Ishikawa (cell line): ENCODE measurements at regions not wholly inside any gene's neighbourhood (a gene's known extent, or its start where the extent isn't known, plus 50 kb on each side); places are given as distances from the start of the nearest gene placed in this dataset.

Source experiments
- CEBPB ChIP-seq: IDR thresholded peaks from 2 replicates; pipeline ENCODE4 v1.6.1; 2012
- EP300 ChIP-seq: IDR thresholded peaks from 2 replicates; pipeline ENCODE4 v1.6.1; 2012; ENCODE audit warnings: borderline replicate concordance
- FOXM1 ChIP-seq: IDR thresholded peaks from 2 replicates; pipeline ENCODE4 v1.6.1; 2012; ENCODE audit warnings: low read depth, borderline replicate concordance
- RAD21 ChIP-seq: IDR thresholded peaks from 2 replicates; pipeline ENCODE4 v1.6.1; 2012; ENCODE audit warnings: low read depth
- TAF1 ChIP-seq: IDR thresholded peaks from 2 replicates; pipeline ENCODE4 v1.6.1; 2012; ENCODE audit warnings: low read depth, mild to moderate bottlenecking
- TCF12 ChIP-seq: IDR thresholded peaks from 2 replicates; pipeline ENCODE4 v1.6.1; 2012; ENCODE audit warnings: low read depth
- TEAD4 ChIP-seq: IDR thresholded peaks from 2 replicates; pipeline ENCODE4 v1.6.1; 2012
- YY1 ChIP-seq: IDR thresholded peaks from 2 replicates; pipeline ENCODE4 v1.6.1; 2012; ENCODE audit warnings: low read depth
- TF ChIP-seq, protein P1 (sequence below): IDR thresholded peaks from 2 replicates; pipeline ENCODE4 v1.6.1; 2012; ENCODE audit warnings: low read depth, mild to moderate bottlenecking
- TF ChIP-seq, protein P2 (sequence below): IDR thresholded peaks from 2 replicates; pipeline ENCODE4 v1.6.1; 2012

GRCh38 chr13:76455960-76456359 lies 430.2 kb downstream of the KCTD12 start:
- TF ChIP-seq, protein P1, sequence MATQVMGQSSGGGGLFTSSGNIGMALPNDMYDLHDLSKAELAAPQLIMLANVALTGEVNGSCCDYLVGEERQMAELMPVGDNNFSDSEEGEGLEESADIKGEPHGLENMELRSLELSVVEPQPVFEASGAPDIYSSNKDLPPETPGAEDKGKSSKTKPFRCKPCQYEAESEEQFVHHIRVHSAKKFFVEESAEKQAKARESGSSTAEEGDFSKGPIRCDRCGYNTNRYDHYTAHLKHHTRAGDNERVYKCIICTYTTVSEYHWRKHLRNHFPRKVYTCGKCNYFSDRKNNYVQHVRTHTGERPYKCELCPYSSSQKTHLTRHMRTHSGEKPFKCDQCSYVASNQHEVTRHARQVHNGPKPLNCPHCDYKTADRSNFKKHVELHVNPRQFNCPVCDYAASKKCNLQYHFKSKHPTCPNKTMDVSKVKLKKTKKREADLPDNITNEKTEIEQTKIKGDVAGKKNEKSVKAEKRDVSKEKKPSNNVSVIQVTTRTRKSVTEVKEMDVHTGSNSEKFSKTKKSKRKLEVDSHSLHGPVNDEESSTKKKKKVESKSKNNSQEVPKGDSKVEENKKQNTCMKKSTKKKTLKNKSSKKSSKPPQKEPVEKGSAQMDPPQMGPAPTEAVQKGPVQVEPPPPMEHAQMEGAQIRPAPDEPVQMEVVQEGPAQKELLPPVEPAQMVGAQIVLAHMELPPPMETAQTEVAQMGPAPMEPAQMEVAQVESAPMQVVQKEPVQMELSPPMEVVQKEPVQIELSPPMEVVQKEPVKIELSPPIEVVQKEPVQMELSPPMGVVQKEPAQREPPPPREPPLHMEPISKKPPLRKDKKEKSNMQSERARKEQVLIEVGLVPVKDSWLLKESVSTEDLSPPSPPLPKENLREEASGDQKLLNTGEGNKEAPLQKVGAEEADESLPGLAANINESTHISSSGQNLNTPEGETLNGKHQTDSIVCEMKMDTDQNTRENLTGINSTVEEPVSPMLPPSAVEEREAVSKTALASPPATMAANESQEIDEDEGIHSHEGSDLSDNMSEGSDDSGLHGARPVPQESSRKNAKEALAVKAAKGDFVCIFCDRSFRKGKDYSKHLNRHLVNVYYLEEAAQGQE: no peak
- no peak for TF ChIP-seq EP300
- no peak for TF ChIP-seq CEBPB
- TF ChIP-seq TAF1: no peak
- TF ChIP-seq FOXM1: no peak
- no peak for TF ChIP-seq RAD21
- TF ChIP-seq TEAD4: no peak
- TF ChIP-seq TCF12: no peak
- TF ChIP-seq, protein P2, sequence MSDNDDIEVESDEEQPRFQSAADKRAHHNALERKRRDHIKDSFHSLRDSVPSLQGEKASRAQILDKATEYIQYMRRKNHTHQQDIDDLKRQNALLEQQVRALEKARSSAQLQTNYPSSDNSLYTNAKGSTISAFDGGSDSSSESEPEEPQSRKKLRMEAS: no peak
- no peak for TF ChIP-seq YY1
